ENCODE measurements at regions not wholly inside any gene's neighbourhood (a gene's known extent, or its start where the extent isn't known, plus 50 kb on each side); places are given as distances from the start of the nearest gene placed in this dataset.
"Not testable (repeated sequence)": the region's sequence is repeated elsewhere in the genome, so short reads cannot be mapped to it uniquely, and the experiment has no call there.

DNA sequence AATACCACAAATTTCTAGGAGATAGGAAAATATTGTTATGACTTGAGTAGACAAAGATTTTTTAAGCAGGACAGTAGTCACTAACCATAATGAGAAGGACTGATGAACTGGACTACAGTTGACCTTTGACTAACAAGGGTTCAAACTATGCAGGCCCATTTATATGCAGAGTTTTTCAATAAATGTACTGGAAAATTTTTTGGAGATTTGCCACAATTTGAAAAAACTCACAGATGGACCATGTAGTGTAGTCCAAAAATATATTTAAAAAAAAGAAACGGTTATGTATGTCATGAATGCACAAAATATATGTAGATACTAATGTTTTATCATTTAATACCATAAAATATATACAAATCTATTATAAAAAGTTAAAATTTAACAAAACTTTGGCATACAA is 151.8 kb downstream of the LRRN1 start:
- Histone ChIP-seq H4K20me1 (ENCODE audit: insufficient read depth) (no peaks in the 10 kb centered on the region), H3K4me2 (no peak overlapping the region), H3K36me3 (ENCODE audit: insufficient read depth) (no peaks in the 10 kb centered on the region), H2AFZ (ENCODE audit: low read depth) (no peak overlapping the region), H3K9ac (no peak overlapping the region), H3K27me3 (ENCODE audit: insufficient read depth, low read depth) (no peaks in the 10 kb centered on the region), H3K4me1 (ENCODE audit: low read depth, poor library complexity, severe bottlenecking) (no peaks in the 10 kb centered on the region), H3K27ac (no peak overlapping the region), H3K4me3 (IDR thresholded peaks at IDR 0.05; ENCODE audit: insufficient read depth, low read depth, low read length) (no peak overlapping the region), H3K79me2 (ENCODE audit: insufficient read depth, low read depth) (no peaks in the 10 kb centered on the region)
- TF ChIP-seq, protein P1, sequence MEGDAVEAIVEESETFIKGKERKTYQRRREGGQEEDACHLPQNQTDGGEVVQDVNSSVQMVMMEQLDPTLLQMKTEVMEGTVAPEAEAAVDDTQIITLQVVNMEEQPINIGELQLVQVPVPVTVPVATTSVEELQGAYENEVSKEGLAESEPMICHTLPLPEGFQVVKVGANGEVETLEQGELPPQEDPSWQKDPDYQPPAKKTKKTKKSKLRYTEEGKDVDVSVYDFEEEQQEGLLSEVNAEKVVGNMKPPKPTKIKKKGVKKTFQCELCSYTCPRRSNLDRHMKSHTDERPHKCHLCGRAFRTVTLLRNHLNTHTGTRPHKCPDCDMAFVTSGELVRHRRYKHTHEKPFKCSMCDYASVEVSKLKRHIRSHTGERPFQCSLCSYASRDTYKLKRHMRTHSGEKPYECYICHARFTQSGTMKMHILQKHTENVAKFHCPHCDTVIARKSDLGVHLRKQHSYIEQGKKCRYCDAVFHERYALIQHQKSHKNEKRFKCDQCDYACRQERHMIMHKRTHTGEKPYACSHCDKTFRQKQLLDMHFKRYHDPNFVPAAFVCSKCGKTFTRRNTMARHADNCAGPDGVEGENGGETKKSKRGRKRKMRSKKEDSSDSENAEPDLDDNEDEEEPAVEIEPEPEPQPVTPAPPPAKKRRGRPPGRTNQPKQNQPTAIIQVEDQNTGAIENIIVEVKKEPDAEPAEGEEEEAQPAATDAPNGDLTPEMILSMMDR (conservative IDR thresholded peaks at IDR 0.05; ENCODE audit: low read depth, low read length): no peak

DNA sequence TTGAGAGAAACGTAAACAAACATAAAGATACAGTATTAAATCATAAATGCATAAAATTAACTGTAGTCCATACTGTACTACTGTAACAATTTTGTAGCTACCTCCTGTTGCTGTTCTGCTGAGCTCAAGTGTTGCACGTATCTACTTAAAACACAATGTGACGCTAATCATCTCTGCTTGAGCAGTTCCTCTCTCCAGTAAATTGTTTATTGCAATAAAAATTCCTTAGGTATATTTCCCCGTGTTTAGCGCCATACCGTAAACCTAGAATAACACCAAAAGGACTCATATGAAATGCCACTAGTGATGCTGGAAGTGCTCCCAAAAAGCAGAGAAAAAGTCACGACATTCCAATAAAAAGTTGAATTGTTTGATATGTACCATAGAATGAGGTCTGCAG is 152.3 kb downstream of the LRRN1 start:
- Histone ChIP-seq H3K4me1 (ENCODE audit: low read depth, poor library complexity, severe bottlenecking) (no peaks in the 10 kb centered on the region), H3K36me3 (ENCODE audit: insufficient read depth) (no peaks in the 10 kb centered on the region), H2AFZ (ENCODE audit: low read depth) (no peak overlapping the region), H3K9ac (no peak overlapping the region), H3K27ac (no peak overlapping the region), H4K20me1 (ENCODE audit: insufficient read depth) (no peaks in the 10 kb centered on the region), H3K27me3 (ENCODE audit: insufficient read depth, low read depth) (no peaks in the 10 kb centered on the region), H3K4me2 (no peak overlapping the region), H3K79me2 (ENCODE audit: insufficient read depth, low read depth) (no peaks in the 10 kb centered on the region), H3K4me3 (IDR thresholded peaks at IDR 0.05; ENCODE audit: insufficient read depth, low read depth, low read length) (no peak overlapping the region)
- TF ChIP-seq, protein P1 (conservative IDR thresholded peaks at IDR 0.05; ENCODE audit: low read depth, low read length): no peak

DNA sequence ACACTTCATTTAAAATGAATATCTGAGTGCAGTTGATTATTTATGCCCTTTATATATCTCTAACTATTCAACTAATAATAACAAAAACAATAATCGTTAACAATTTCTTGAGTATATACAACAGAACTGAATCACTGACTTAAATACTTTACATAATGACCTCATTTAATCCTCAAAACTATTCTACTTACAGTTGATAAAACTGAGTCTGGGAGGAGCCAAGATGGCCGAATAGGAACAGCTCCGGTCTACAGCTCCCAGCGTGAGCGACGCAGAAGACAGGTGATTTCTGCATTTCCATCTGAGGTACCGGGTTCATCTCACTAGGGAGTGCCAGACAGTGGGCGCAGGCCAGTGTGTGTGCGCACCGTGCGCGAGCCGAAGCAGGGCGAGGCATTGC is 163.6 kb downstream of the LRRN1 start:
- not testable (repeated sequence) for H3K9ac ChIP-seq; H4K20me1 ChIP-seq (ENCODE audit: insufficient read depth); H3K27ac ChIP-seq; H3K79me2 ChIP-seq (ENCODE audit: insufficient read depth, low read depth); H3K4me1 ChIP-seq (ENCODE audit: low read depth, poor library complexity, severe bottlenecking); H3K27me3 ChIP-seq (ENCODE audit: insufficient read depth, low read depth); H2AFZ ChIP-seq (ENCODE audit: low read depth); H3K4me3 ChIP-seq (IDR thresholded peaks at IDR 0.05; ENCODE audit: insufficient read depth, low read depth, low read length); H3K36me3 ChIP-seq (ENCODE audit: insufficient read depth); H3K4me2 ChIP-seq

DNA sequence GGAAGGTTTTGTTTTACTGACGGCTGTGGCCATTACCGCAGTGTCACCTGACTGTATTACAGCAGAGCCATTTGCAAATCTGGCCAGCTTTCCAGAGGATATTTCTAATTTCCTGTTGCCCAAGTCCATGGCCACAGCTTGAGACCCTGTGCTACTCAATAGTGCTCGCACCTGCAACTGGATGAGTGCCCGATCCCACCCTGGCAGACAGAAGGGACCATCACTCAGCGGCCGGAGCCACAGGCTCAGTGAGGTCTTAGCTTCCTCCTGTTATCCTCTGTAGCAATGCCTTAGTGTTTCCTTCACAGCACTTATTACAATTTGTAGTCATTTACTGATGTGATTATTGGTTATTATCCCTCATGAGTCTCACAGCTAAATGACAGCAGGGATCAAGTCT is 184.8 kb downstream of the LRRN1 start:
- H3K4me3 ChIP-seq (IDR thresholded peaks at IDR 0.05; ENCODE audit: insufficient read depth, low read depth, low read length): no peak overlapping the region
- H3K4me2 ChIP-seq: no peak overlapping the region
- TF ChIP-seq, protein P1 (conservative IDR thresholded peaks at IDR 0.05; ENCODE audit: low read depth, low read length): no peak

DNA sequence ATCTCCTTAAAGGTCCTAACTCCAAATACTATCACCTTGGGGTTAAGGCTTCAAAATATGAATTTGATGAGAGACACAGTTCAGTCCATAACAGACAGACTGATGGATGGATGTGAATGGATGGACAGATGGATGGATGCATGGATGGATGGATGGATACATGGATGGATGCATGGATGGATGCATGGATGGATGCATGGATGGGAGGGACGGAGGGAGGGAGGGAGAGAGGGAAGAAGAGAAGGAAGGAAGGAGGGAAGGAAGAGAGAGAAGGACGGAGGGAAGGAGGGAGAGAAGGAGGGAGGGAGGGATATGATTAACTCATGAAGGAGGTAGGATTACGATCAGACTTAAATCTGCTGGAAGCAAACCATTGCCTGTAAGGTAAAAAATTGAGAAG is 192.4 kb downstream of the LRRN1 start:
- Histone ChIP-seq H3K4me1 (ENCODE audit: low read depth, poor library complexity, severe bottlenecking) (no peaks in the 10 kb centered on the region), H3K36me3 (ENCODE audit: insufficient read depth) (no peaks in the 10 kb centered on the region), H3K27ac (no peak overlapping the region), H3K4me2 (no peak overlapping the region), H4K20me1 (ENCODE audit: insufficient read depth) (no peaks in the 10 kb centered on the region), H3K79me2 (ENCODE audit: insufficient read depth, low read depth) (no peaks in the 10 kb centered on the region), H3K4me3 (IDR thresholded peaks at IDR 0.05; ENCODE audit: insufficient read depth, low read depth, low read length) (no peak overlapping the region), H3K9ac (no peak overlapping the region), H3K27me3 (ENCODE audit: insufficient read depth, low read depth) (no peaks in the 10 kb centered on the region), H2AFZ (ENCODE audit: low read depth) (no peak overlapping the region)
- TF ChIP-seq, protein P1 (conservative IDR thresholded peaks at IDR 0.05; ENCODE audit: low read depth, low read length): no peak

More for the DNA sequence above, 184.8 kb downstream of the LRRN1 start:
- no peak overlapping the region for H3K27ac ChIP-seq
- H3K79me2 ChIP-seq (ENCODE audit: insufficient read depth, low read depth): no peaks in the 10 kb centered on the region
- no peaks in the 10 kb centered on the region for H3K27me3 ChIP-seq (ENCODE audit: insufficient read depth, low read depth)
- H2AFZ ChIP-seq (ENCODE audit: low read depth): no peak overlapping the region
- no peaks in the 10 kb centered on the region for H3K4me1 ChIP-seq (ENCODE audit: low read depth, poor library complexity, severe bottlenecking)
- no peaks in the 10 kb centered on the region for H3K36me3 ChIP-seq (ENCODE audit: insufficient read depth)
- no peaks in the 10 kb centered on the region for H4K20me1 ChIP-seq (ENCODE audit: insufficient read depth)
- no peak overlapping the region for H3K9ac ChIP-seq
